Endometrium (tissue), 2 donors: ENCODE measurements at regions not wholly inside any gene's neighbourhood (a gene's known extent, or its start where the extent isn't known, plus 50 kb on each side); places are given as distances from the start of the nearest gene placed in this dataset.

Experiments used
- FAIRE-seq: peaks from 2 replicates; lab custom pipeline; 2012; peaks lifted over from hg19 to GRCh38; lab: Jason Lieb, UNC
- donor health status: control.
- donor health status: control.

GRCh38 chr5:174412374-174412773 lies 312.0 kb upstream of the MSX2 start:
- FAIRE-seq, result no peak

GRCh38 chr5:174412941-174413340 lies 311.4 kb upstream of the MSX2 start:
- FAIRE-seq, result no peak

- FAIRE-seq, result no peak
Measured at GRCh38 chr5:174413567-174414314, 310.6 kb upstream of the MSX2 start.

- FAIRE-seq, result no peak
Measured at GRCh38 chr5:174414315-174414710, 310.1 kb upstream of the MSX2 start.

- no peak for FAIRE-seq
Measured at GRCh38 chr5:174418809-174419539, 305.4 kb upstream of the MSX2 start.

- peak; percentile 82 for FAIRE-seq
Measured at GRCh38 chr5:174419540-174420132, 304.7 kb upstream of the MSX2 start.

- no peak for FAIRE-seq
Measured at GRCh38 chr5:174420651-174421407, 303.6 kb upstream of the MSX2 start.

- no peak for FAIRE-seq
Measured at GRCh38 chr5:174421408-174421805, 303.0 kb upstream of the MSX2 start.

- no peak for FAIRE-seq
Measured at GRCh38 chr5:174423558-174423957, 300.8 kb upstream of the MSX2 start.

- FAIRE-seq, result no peak
Measured at GRCh38 chr5:174424219-174425053, 299.9 kb upstream of the MSX2 start.

GRCh38 chr5:174425271-174425963 lies 299.0 kb upstream of the MSX2 start:
- FAIRE-seq, result no peak

GRCh38 chr5:174425964-174426290 lies 298.5 kb upstream of the MSX2 start:
- FAIRE-seq, result no peak

- FAIRE-seq, result no peak
Measured at GRCh38 chr5:174426388-174426787, 298.0 kb upstream of the MSX2 start.

GRCh38 chr5:174426851-174427250 lies 297.5 kb upstream of the MSX2 start:
- no peak for FAIRE-seq

GRCh38 chr5:174427304-174427703 lies 297.1 kb upstream of the MSX2 start:
- no peak for FAIRE-seq

- FAIRE-seq, result no peak
Measured at GRCh38 chr5:174428895-174429294, 295.5 kb upstream of the MSX2 start.

GRCh38 chr5:174430940-174431339 lies 293.4 kb upstream of the MSX2 start:
- FAIRE-seq, result no peak

- no peak for FAIRE-seq
Measured at GRCh38 chr5:174431504-174431903, 292.9 kb upstream of the MSX2 start.

GRCh38 chr5:174433098-174433497 lies 291.3 kb upstream of the MSX2 start:
- no peak for FAIRE-seq

GRCh38 chr5:174436750-174437149 lies 287.6 kb upstream of the MSX2 start:
- FAIRE-seq, result no peak
